ENCODE measurements at regions not wholly inside any gene's neighbourhood (a gene's known extent, or its start where the extent isn't known, plus 50 kb on each side); places are given as distances from the start of the nearest gene placed in this dataset.
"Not testable (repeated sequence)": the region's sequence is repeated elsewhere in the genome, so short reads cannot be mapped to it uniquely, and the experiment has no call there.

DNA sequence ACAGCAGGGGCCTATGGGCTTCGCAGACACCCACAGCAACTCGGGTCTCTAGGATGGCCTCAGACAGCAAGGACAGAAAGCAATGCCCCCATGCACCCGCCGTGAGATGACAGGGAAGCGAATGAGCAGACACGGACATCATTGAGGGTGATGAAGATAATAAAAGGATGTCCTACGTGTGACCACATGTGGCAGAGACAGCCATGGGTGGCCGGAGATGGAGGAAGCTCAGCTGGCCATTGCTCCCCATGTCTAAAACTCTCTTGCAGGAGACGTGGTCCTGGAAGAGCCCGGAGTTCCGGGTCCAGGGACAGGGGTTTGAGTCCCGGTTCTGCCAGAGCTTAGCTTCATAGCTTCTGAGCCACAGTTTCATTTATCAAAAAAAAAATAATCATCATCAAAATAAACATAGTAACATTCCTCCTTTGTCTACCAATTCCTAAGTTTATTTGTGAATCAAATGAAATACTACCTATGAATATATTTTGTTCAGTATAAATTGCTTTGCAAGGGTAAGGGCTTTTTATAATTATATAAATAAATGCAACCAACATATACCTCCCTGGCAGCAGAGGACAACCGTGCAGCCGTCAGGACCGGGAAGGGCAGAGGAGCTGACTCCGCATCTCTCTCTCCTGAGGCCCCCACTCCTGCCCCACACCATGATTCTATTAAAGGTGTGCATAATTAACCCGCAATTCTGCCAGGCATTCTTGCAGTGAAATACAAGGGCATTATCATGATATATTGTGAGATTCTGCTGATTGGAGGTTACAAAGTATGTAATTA is 401.4 kb upstream of the MYT1L start:
- H3K4me1 ChIP-seq (ENCODE audit: insufficient read depth, low read length), result no peaks in the 10 kb centered on the region
- H3K27me3 ChIP-seq (ENCODE audit: control insufficient read depth in 1 of 2, insufficient read depth in 2 of 2, low read length in 2 of 2), result no peaks in the 10 kb centered on the region
- no peak overlapping the region for H3K27ac ChIP-seq (ENCODE audit: low read depth, low read length)
- H3K9me3 ChIP-seq (ENCODE audit: low read length), result no peaks in the 10 kb centered on the region
- no peak overlapping the region for H3K9ac ChIP-seq (ENCODE audit: low read length)
- no peaks in the 10 kb centered on the region for H3K36me3 ChIP-seq (ENCODE audit: insufficient read depth, low read length)
- no peak overlapping the region for H3K4me3 ChIP-seq (ENCODE audit: low read depth in 1 of 2, low read length in 2 of 2)

DNA sequence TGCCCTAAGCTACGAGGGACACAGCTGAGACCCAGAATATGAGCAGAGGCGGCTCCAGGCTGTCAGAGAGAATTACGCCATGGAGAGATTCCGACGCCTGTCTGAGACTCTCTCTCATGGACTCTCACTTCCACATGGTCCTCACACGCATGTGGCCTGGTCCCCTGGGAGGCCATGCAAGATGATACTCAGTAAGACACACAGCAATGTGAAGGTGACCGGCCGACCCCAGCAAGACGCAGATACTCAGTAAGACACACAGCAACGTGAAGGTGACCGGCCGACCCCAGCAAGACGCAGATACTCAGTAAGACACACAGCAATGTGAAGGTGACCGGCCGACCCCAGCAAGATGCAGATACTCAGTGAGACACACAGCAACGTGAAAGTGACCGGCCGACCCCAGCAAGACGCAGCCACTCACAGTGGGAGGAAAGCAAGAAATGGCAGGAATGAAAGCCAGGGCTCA is 400.8 kb upstream of the MYT1L start:
- Histone ChIP-seq H3K36me3 (ENCODE audit: insufficient read depth, low read length) (no peaks in the 10 kb centered on the region), H3K4me3 (ENCODE audit: low read depth in 1 of 2, low read length in 2 of 2) (no peak overlapping the region), H3K9me3 (ENCODE audit: low read length) (no peaks in the 10 kb centered on the region), H3K27ac (ENCODE audit: low read depth, low read length) (no peak overlapping the region), H3K4me1 (ENCODE audit: insufficient read depth, low read length) (no peaks in the 10 kb centered on the region), H3K9ac (ENCODE audit: low read length) (no peak overlapping the region), H3K27me3 (ENCODE audit: control insufficient read depth in 1 of 2, insufficient read depth in 2 of 2, low read length in 2 of 2) (no peaks in the 10 kb centered on the region)

DNA sequence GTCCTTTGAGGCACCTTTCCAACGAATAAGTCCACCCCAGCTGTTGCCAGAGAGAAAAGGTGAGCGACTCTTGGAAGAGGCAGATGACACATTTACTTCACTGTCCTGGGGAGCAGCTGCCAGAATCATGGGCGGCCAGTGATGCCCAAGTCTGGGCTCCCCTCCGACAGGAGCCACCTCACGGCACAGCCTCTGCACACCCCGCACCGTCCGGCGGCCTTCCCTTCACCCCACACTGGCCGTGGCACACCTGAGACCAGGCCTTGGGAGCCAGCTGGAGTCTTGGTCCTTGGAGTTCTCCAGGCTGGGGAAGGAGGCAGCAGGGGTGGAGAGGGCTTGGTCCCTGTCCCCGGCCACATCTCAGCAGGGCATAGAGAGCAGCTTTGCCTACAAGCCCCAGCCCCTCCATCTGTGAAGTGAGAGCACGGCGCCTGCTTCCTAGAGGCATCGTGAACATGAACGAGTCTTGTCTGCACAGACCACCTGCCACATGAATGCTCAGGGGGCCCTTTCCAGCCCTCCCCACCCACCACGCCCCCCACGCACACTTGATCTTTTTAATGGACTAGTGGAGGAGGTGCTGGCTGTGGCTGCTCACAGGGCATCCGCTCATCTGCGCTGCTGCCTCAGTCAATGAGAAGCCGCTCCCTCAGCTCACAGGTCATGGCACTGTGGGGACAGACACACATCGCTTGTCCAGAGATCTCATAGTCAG is 400.2 kb upstream of the MYT1L start:
- Histone ChIP-seq H3K27me3 (ENCODE audit: control insufficient read depth in 1 of 2, insufficient read depth in 2 of 2, low read length in 2 of 2) (no peaks in the 10 kb centered on the region), H3K36me3 (ENCODE audit: insufficient read depth, low read length) (no peaks in the 10 kb centered on the region), H3K27ac (ENCODE audit: low read depth, low read length) (no peak overlapping the region), H3K9me3 (ENCODE audit: low read length) (no peaks in the 10 kb centered on the region), H3K4me3 (ENCODE audit: low read depth in 1 of 2, low read length in 2 of 2) (no peak overlapping the region), H3K4me1 (ENCODE audit: insufficient read depth, low read length) (no peaks in the 10 kb centered on the region), H3K9ac (ENCODE audit: low read length) (no peak overlapping the region)

- H3K9ac ChIP-seq (ENCODE audit: low read length), result no peak overlapping the region
- H3K9me3 ChIP-seq (ENCODE audit: low read length), result no peaks in the 10 kb centered on the region
- H3K27me3 ChIP-seq (ENCODE audit: control insufficient read depth in 1 of 2, insufficient read depth in 2 of 2, low read length in 2 of 2), result no peaks in the 10 kb centered on the region
- no peaks in the 10 kb centered on the region for H3K36me3 ChIP-seq (ENCODE audit: insufficient read depth, low read length)
- no peaks in the 10 kb centered on the region for H3K4me1 ChIP-seq (ENCODE audit: insufficient read depth, low read length)
- no peak overlapping the region for H3K27ac ChIP-seq (ENCODE audit: low read depth, low read length)
- no peak overlapping the region for H3K4me3 ChIP-seq (ENCODE audit: low read depth in 1 of 2, low read length in 2 of 2)
Measured at GRCh38 chr2:2730301-2730833, 399.3 kb upstream of the MYT1L start.

DNA sequence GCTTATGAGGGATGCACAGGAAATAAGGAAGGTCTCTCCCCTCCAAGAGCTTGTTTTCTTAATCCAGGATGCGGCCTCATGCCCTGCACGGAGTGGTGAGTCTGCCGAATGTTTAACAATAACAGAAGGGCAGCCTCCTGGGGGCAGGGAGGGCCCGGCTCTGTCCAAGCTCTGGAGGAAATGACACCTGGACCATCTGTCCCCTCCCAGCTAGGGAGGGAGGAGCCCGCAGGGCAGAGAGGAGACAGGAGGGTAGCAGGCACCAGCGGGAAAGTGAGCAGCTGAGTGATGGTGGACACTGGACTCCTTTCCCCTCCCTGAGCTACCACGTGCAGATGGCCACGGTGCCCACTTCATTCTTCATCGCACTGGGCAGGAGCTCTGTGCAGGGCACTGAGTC is 398.2 kb upstream of the MYT1L start:
- Histone ChIP-seq H3K4me1 (ENCODE audit: insufficient read depth, low read length) (no peaks in the 10 kb centered on the region), H3K27ac (ENCODE audit: low read depth, low read length) (no peak overlapping the region), H3K9ac (ENCODE audit: low read length) (no peak overlapping the region), H3K27me3 (ENCODE audit: control insufficient read depth in 1 of 2, insufficient read depth in 2 of 2, low read length in 2 of 2) (no peaks in the 10 kb centered on the region), H3K36me3 (ENCODE audit: insufficient read depth, low read length) (no peaks in the 10 kb centered on the region), H3K4me3 (ENCODE audit: low read depth in 1 of 2, low read length in 2 of 2) (no peak overlapping the region), H3K9me3 (ENCODE audit: low read length) (no peaks in the 10 kb centered on the region)

- no peaks in the 10 kb centered on the region for H3K27me3 ChIP-seq (ENCODE audit: control insufficient read depth in 1 of 2, insufficient read depth in 2 of 2, low read length in 2 of 2)
- H3K9me3 ChIP-seq (ENCODE audit: low read length), result no peaks in the 10 kb centered on the region
Measured at GRCh38 chr2:2728635-2729034, 397.6 kb upstream of the MYT1L start.

GRCh38 chr2:2727876-2728511 is 396.9 kb upstream of the MYT1L start:
- Histone ChIP-seq H3K4me3 (ENCODE audit: low read depth in 1 of 2, low read length in 2 of 2) (no peak overlapping the region), H3K9ac (ENCODE audit: low read length) (no peak overlapping the region), H3K4me1 (ENCODE audit: insufficient read depth, low read length) (no peaks in the 10 kb centered on the region), H3K27ac (ENCODE audit: low read depth, low read length) (no peak overlapping the region), H3K27me3 (ENCODE audit: control insufficient read depth in 1 of 2, insufficient read depth in 2 of 2, low read length in 2 of 2) (no peaks in the 10 kb centered on the region), H3K36me3 (ENCODE audit: insufficient read depth, low read length) (no peaks in the 10 kb centered on the region), H3K9me3 (ENCODE audit: low read length) (no peaks in the 10 kb centered on the region)

More at GRCh38 chr2:2728635-2729034, 397.6 kb upstream of the MYT1L start:
- Histone ChIP-seq H3K27ac (ENCODE audit: low read depth, low read length) (no peak overlapping the region), H3K9ac (ENCODE audit: low read length) (no peak overlapping the region), H3K36me3 (ENCODE audit: insufficient read depth, low read length) (no peaks in the 10 kb centered on the region), H3K4me1 (ENCODE audit: insufficient read depth, low read length) (no peaks in the 10 kb centered on the region), H3K4me3 (ENCODE audit: low read depth in 1 of 2, low read length in 2 of 2) (no peak overlapping the region)

- no peaks in the 10 kb centered on the region for H3K36me3 ChIP-seq (ENCODE audit: insufficient read depth, low read length)
- no peaks in the 10 kb centered on the region for H3K27me3 ChIP-seq (ENCODE audit: control insufficient read depth in 1 of 2, insufficient read depth in 2 of 2, low read length in 2 of 2)
- H3K27ac ChIP-seq (ENCODE audit: low read depth, low read length), result no peak overlapping the region
- H3K4me1 ChIP-seq (ENCODE audit: insufficient read depth, low read length), result no peaks in the 10 kb centered on the region
- no peak overlapping the region for H3K9ac ChIP-seq (ENCODE audit: low read length)
- no peak overlapping the region for H3K4me3 ChIP-seq (ENCODE audit: low read depth in 1 of 2, low read length in 2 of 2)
- H3K9me3 ChIP-seq (ENCODE audit: low read length), result no peaks in the 10 kb centered on the region
Measured at GRCh38 chr2:2726163-2726562, 395.1 kb upstream of the MYT1L start.

DNA sequence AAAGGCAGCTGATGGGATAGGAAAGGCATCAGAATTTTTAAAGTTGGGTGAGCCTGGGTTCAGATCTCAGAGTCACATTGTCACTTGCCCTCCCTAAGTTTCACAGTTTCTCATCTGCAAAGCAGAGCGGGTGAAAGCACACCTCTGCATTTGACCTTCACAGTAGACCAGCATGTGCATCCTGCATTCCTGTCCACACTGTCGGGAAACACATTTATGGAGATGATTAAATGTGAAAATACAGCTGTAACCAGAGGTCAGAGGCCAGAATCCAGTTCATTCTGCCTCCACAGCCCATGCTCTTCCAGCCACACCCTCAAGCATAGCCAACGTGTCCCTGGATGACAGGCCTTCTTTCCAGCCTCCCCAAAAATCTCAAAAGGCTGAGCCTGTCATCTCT is 392.0 kb upstream of the MYT1L start:
- H3K9me3 ChIP-seq (ENCODE audit: low read length), result no peaks in the 10 kb centered on the region
- no peaks in the 10 kb centered on the region for H3K36me3 ChIP-seq (ENCODE audit: insufficient read depth, low read length)
- no peak overlapping the region for H3K9ac ChIP-seq (ENCODE audit: low read length)
- no peaks in the 10 kb centered on the region for H3K4me1 ChIP-seq (ENCODE audit: insufficient read depth, low read length)
- H3K27me3 ChIP-seq (ENCODE audit: control insufficient read depth in 1 of 2, insufficient read depth in 2 of 2, low read length in 2 of 2), result no peaks in the 10 kb centered on the region
- no peak overlapping the region for H3K4me3 ChIP-seq (ENCODE audit: low read depth in 1 of 2, low read length in 2 of 2)
- no peak overlapping the region for H3K27ac ChIP-seq (ENCODE audit: low read depth, low read length)

GRCh38 chr2:2721296-2721835 is 390.3 kb upstream of the MYT1L start:
- H3K27me3 ChIP-seq (ENCODE audit: control insufficient read depth in 1 of 2, insufficient read depth in 2 of 2, low read length in 2 of 2), result no peaks in the 10 kb centered on the region
- H3K36me3 ChIP-seq (ENCODE audit: insufficient read depth, low read length), result no peaks in the 10 kb centered on the region
- H3K4me1 ChIP-seq (ENCODE audit: insufficient read depth, low read length), result no peaks in the 10 kb centered on the region
- no peak overlapping the region for H3K27ac ChIP-seq (ENCODE audit: low read depth, low read length)
- no peaks in the 10 kb centered on the region for H3K9me3 ChIP-seq (ENCODE audit: low read length)
- H3K4me3 ChIP-seq (ENCODE audit: low read depth in 1 of 2, low read length in 2 of 2), result no peak overlapping the region
- no peak overlapping the region for H3K9ac ChIP-seq (ENCODE audit: low read length)

DNA sequence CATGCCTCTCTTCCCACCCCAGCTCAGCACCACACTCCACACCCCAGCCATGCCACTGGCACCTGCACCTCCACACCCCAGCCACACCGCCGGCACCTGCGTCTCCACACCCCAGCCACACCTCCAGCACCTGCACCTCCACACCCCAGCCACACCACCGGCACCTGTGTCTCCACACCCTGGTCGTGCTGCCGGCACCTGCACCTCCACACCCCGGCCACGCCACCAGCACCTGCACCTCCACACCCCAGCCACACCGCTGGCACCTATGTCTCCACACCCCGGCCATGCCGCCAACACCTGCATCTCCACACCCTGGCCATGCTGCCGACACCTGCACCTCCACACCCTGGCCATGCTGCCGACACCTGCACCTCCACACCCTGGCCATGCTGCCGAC is 389.7 kb upstream of the MYT1L start:
- not testable (repeated sequence) for H3K9me3 ChIP-seq (ENCODE audit: low read length); H3K9ac ChIP-seq (ENCODE audit: low read length); H3K4me1 ChIP-seq (ENCODE audit: insufficient read depth, low read length); H3K27me3 ChIP-seq (ENCODE audit: control insufficient read depth in 1 of 2, insufficient read depth in 2 of 2, low read length in 2 of 2); H3K27ac ChIP-seq (ENCODE audit: low read depth, low read length); H3K4me3 ChIP-seq (ENCODE audit: low read depth in 1 of 2, low read length in 2 of 2); H3K36me3 ChIP-seq (ENCODE audit: insufficient read depth, low read length)

Data from muscle layer of colon (tissue), 2 donors.